OCI-LY7 (cell line): ENCODE measurements at regions not wholly inside any gene's neighbourhood (a gene's known extent, or its start where the extent isn't known, plus 50 kb on each side); places are given as distances from the start of the nearest gene placed in this dataset.

Experiments
- BruUV-seq: library from RNA; stranded (reverse); fragments of 400-500 nt; replicated peaks from 2 replicates; lab custom pipeline; 2021; lab: Mats Ljungman, UMichigan
- CTCF ChIA-PET: fragments of 300-600 bp; sonication (Branson Sonifier 250); formaldehyde crosslinking; loops from one replicate; lab custom pipeline; 2022; ENCODE audit warnings: antibody characterized with exemption; ENCODE audit not compliant: unreplicated experiment; lab: Charles Lee
- POLR2A ChIA-PET: fragments of 300-600 bp; sonication (Branson Sonifier 250); formaldehyde crosslinking; loops from one replicate; lab custom pipeline; 2022; ENCODE audit warnings: antibody characterized with exemption; lab: Charles Lee
- DNase-seq: peaks from one replicate; pipeline ENCODE4 v3.0.0-alpha.2; 2015; ENCODE audit warnings: low spot score
- H2AFZ ChIP-seq: fragments of 200-600 bp; sonication (generic), shearing (Covaris generic); 2 replicates; pipeline ENCODE4 v1.6.1; 2014; ENCODE audit warnings: mild to moderate bottlenecking, antibody characterized with exemption, low read length, moderate library complexity
- H3K27ac ChIP-seq: fragments of 200-600 bp; sonication (generic); 2 replicates; pipeline ENCODE4 v1.5.1; 2014; ENCODE audit warnings: mixed run types, low read depth, mild to moderate bottlenecking, moderate library complexity, low read length, inconsistent platforms; ENCODE audit not compliant: poor library complexity, severe bottlenecking
- H3K36me3 ChIP-seq: fragments of 200-600 bp; sonication (generic); 2 replicates; pipeline ENCODE4 v1.6.1; 2014; ENCODE audit warnings: mild to moderate bottlenecking, antibody characterized with exemption, low read length, moderate library complexity, mixed read lengths; ENCODE audit not compliant: insufficient read depth
- H3K4me1 ChIP-seq: fragments of 200-600 bp; sonication (generic); 2 replicates; pipeline ENCODE4 v1.5.1; 2014; ENCODE audit warnings: mild to moderate bottlenecking, low read length; ENCODE audit not compliant: insufficient read depth, poor library complexity, severe bottlenecking
- H3K4me2 ChIP-seq: fragments of 200-600 bp; sonication (generic); 2 replicates; pipeline ENCODE4 v1.6.1; 2014; ENCODE audit warnings: mild to moderate bottlenecking, low read length
- H3K4me3 ChIP-seq: fragments of 200-600 bp; sonication (generic); 2 replicates; pipeline ENCODE4 v1.5.1; 2014; ENCODE audit warnings: mild to moderate bottlenecking, low read depth, low read length; ENCODE audit not compliant: poor library complexity, severe bottlenecking
- H3K79me2 ChIP-seq: fragments of 200-600 bp; sonication (generic); 2 replicates; pipeline ENCODE4 v1.6.1; 2016; ENCODE audit warnings: low read depth, mild to moderate bottlenecking, low read length, moderate library complexity, mixed read lengths; ENCODE audit not compliant: insufficient read depth
- H3K9me2 ChIP-seq: fragments of 200-600 bp; sonication (generic); 2 replicates; pipeline ENCODE4 v1.6.1; 2016; ENCODE audit warnings: mild to moderate bottlenecking, low read length, mixed read lengths; ENCODE audit not compliant: insufficient read depth
- H3K9me3 ChIP-seq: fragments of 200-600 bp; sonication (generic); 2 replicates; pipeline ENCODE4 v1.6.1; 2014; ENCODE audit warnings: mild to moderate bottlenecking, mixed run types, low read length, mixed read lengths
- H4K20me1 ChIP-seq: fragments of 200-600 bp; sonication (generic); 2 replicates; pipeline ENCODE4 v1.6.1; 2014; ENCODE audit warnings: mild to moderate bottlenecking, antibody characterized with exemption, low read length, moderate library complexity, mixed read lengths; ENCODE audit not compliant: insufficient read depth
- CTCF ChIP-seq: fragments of 200-600 bp; sonication (generic); conservative IDR thresholded peaks from 2 replicates; pipeline ENCODE4 v1.5.1; 2014; ENCODE audit warnings: mild to moderate bottlenecking, antibody characterized with exemption, low read length, moderate library complexity, mixed read lengths
- EZH2phosphoT487 ChIP-seq: fragments of 200-600 bp; sonication (generic); IDR thresholded peaks from 2 replicates; pipeline ENCODE4 v1.6.1; 2018; ENCODE audit warnings: low read depth, borderline replicate concordance, mild to moderate bottlenecking, mixed run types, antibody characterized with exemption, low read length, moderate library complexity, mixed read lengths
- intact Hi-C: fragments of 100-400 bp; cut with micrococcal nuclease; formaldehyde crosslinking; loops from one replicate; pipeline ENCODE4 v1.10.0; 2022; ENCODE audit not compliant: unreplicated experiment

GRCh38 chr4:170234800-170235199, 145.0 kb upstream of the AADAT start:
- H3K4me1 ChIP-seq: no peaks in the 10 kb centered on the region
- ChIA-PET CTCF (no interaction called here), POLR2A (no interaction called here)
- H2AFZ ChIP-seq: no peak overlapping the region
- no peak for DNase-seq
- H3K9me3 ChIP-seq: no peaks in the 10 kb centered on the region
- H3K9me2 ChIP-seq: no peaks in the 10 kb centered on the region
- H3K4me3 ChIP-seq: no peak overlapping the region
- intact Hi-C loops: no loop called here
- no peak overlapping the region; the same call in 1 of the 2 replicates for H3K4me2 ChIP-seq
- no peak overlapping the region for H3K27ac ChIP-seq
- H3K36me3 ChIP-seq: no peaks in the 10 kb centered on the region
- no TSS peak for BruUV-seq
- no peaks in the 10 kb centered on the region for H4K20me1 ChIP-seq
- no peak for TF ChIP-seq CTCF
- TF ChIP-seq EZH2phosphoT487: no peak
- H3K79me2 ChIP-seq: no peaks in the 10 kb centered on the region

DNA sequence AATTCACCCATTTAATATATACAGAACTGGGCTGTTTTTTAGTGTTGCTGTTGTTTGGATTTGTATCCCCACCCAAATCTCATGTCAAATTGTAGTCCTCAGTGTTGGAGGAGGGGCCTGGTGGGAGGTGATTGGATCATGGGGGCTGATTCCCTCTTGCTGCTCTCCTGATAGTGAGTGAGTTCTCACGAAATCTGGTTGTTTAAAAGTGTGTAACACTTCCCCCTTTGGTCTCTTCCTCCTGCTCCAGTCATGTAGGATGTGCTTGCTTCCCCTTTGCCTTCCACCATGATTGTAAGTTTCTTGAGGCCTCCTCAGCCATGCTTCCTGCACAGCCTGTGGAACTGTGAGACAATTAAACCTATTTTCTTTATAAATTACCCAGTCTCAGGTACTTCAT, 141.6 kb upstream of the AADAT start:
- Histone ChIP-seq H2AFZ (no peak overlapping the region), H3K27ac (no peak overlapping the region), H4K20me1 (no peaks in the 10 kb centered on the region), H3K79me2 (no peaks in the 10 kb centered on the region), H3K4me3 (no peak overlapping the region), H3K36me3 (no peaks in the 10 kb centered on the region), H3K9me2 (no peaks in the 10 kb centered on the region), H3K4me2 (no peak overlapping the region), H3K9me3 (no peaks in the 10 kb centered on the region), H3K4me1 (no peaks in the 10 kb centered on the region)
- intact Hi-C loops: no loop called here
- no TSS peak for BruUV-seq
- ChIA-PET POLR2A (interaction anchor here (0.5 kb wide), 1 partner anchor 61 kb away, joined by 4 read pairs; no protein-coding TSS in a partner anchor), CTCF (no interaction called here)
- DNase-seq: no peak
- no peak for TF ChIP-seq CTCF

- Histone ChIP-seq H3K79me2 (no peaks in the 10 kb centered on the region), H3K4me3 (no peak overlapping the region), H3K9me3 (no peaks in the 10 kb centered on the region), H3K36me3 (no peaks in the 10 kb centered on the region), H2AFZ (no peak overlapping the region), H3K27ac (no peak overlapping the region), H3K4me2 (no peak overlapping the region), H3K9me2 (no peaks in the 10 kb centered on the region), H3K4me1 (no peaks in the 10 kb centered on the region), H4K20me1 (no peaks in the 10 kb centered on the region)
- no peak for TF ChIP-seq CTCF
- TF ChIP-seq EZH2phosphoT487: no peak
- CTCF ChIA-PET: no interaction called here
- intact Hi-C loops: no loop called here
- BruUV-seq: no TSS peak
- POLR2A ChIA-PET: interaction anchor here (0.7 to 1.0 kb wide), 2 partner anchors 15 to 18 kb away, joined by 3 to 5 read pairs; no protein-coding TSS in a partner anchor
- no peak for DNase-seq
These were observed 140.5 kb upstream of the AADAT start for GRCh38 chr4:170230242-170230641.
